ENCODE measurements at regions not wholly inside any gene's neighbourhood (a gene's known extent, or its start where the extent isn't known, plus 50 kb on each side); places are given as distances from the start of the nearest gene placed in this dataset.
"Not testable (repeated sequence)": the region's sequence is repeated elsewhere in the genome, so short reads cannot be mapped to it uniquely, and the experiment has no call there.

GRCh38 chr20:57104651-57105204 is 161.7 kb downstream of the BMP7 start:
- peak; percentile 44 for DNase-seq (ENCODE audit: low spot score)

- peak; percentile 55 for DNase-seq (ENCODE audit: low spot score)
Observed at GRCh38 chr20:57106030-57106682, 160.3 kb downstream of the BMP7 start.

- DNase-seq (ENCODE audit: low spot score) = peak; percentile 25
Observed at GRCh38 chr20:57106692-57107091, 159.7 kb downstream of the BMP7 start.

- no peak for DNase-seq (ENCODE audit: low spot score)
Observed at GRCh38 chr20:57107208-57107607, 159.2 kb downstream of the BMP7 start.

- DNase-seq (ENCODE audit: low spot score) = peak; percentile 59
Observed at GRCh38 chr20:57108218-57108617, 158.2 kb downstream of the BMP7 start.

- DNase-seq (ENCODE audit: low spot score) = peak; percentile 88
Observed at GRCh38 chr20:57108742-57109570, 157.5 kb downstream of the BMP7 start.

GRCh38 chr20:57109571-57109953 is 156.9 kb downstream of the BMP7 start:
- no peak for DNase-seq (ENCODE audit: low spot score)

- not testable (repeated sequence) for DNase-seq (ENCODE audit: low spot score)
Observed at GRCh38 chr20:57110121-57111027, 156.1 kb downstream of the BMP7 start.

- no peak for DNase-seq (ENCODE audit: low spot score)
Observed at GRCh38 chr20:57111028-57111373, 155.4 kb downstream of the BMP7 start.

GRCh38 chr20:57112448-57112847 is 154.0 kb downstream of the BMP7 start:
- no peak for DNase-seq (ENCODE audit: low spot score)

GRCh38 chr20:57114290-57115005 is 152.0 kb downstream of the BMP7 start:
- DNase-seq (ENCODE audit: low spot score) = peak; percentile 97

- DNase-seq (ENCODE audit: low spot score) = no peak
Observed at GRCh38 chr20:57117296-57117695, 149.1 kb downstream of the BMP7 start.

GRCh38 chr20:57118107-57118769 is 148.2 kb downstream of the BMP7 start:
- DNase-seq (ENCODE audit: low spot score) = no peak

Data from HuH-7.5 (cell line).